Umbilical cord (tissue), 1 donor: ENCODE measurements at regions not wholly inside any gene's neighbourhood (a gene's known extent, or its start where the extent isn't known, plus 50 kb on each side); places are given as distances from the start of the nearest gene placed in this dataset.

ENCODE experiments used
- DNase-seq: peaks from one replicate; pipeline ENCODE4 v3.0.0-alpha.2; 2015; ENCODE audit warnings: low spot score

DNA sequence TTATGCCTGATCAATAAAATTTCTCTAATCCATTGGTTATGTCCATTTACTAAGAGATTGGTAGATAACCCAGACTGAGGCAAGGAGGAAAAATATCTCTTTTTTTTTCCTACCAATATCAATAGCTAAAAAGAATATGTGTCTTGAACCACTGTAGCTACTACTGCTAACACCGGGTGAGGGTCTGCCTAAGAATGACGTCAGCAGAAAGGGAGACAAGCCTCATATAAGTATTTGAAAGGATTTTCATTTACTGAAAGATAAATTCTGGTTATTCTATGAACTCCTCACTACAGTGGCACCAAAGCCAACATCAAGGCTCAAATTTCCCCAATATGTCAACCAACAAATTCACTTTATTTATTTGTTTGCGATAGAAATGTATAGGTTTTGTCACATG is 389.0 kb upstream of the ALCAM start:
- no peak for DNase-seq

- DNase-seq: no peak
Measured at GRCh38 chr3:104982130-104982529, 384.6 kb upstream of the ALCAM start.

DNA sequence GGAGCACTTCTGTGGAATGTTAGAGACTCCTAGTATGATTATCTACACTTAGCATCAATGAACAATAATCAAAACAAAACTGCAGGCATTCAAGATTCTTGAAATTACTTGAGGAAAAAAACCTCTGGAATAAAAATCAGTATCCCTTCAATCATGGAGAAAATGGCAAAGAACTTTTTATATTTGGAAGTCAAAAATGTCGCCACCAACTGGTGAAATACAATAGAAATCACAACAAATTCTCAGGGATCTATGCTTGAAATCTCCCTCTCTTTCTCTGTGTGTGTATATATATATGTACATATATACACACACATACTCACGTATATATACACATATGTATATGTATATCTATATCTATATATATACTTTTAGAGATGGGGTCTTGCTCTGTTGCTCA is 378.9 kb upstream of the ALCAM start:
- DNase-seq: no peak

DNA sequence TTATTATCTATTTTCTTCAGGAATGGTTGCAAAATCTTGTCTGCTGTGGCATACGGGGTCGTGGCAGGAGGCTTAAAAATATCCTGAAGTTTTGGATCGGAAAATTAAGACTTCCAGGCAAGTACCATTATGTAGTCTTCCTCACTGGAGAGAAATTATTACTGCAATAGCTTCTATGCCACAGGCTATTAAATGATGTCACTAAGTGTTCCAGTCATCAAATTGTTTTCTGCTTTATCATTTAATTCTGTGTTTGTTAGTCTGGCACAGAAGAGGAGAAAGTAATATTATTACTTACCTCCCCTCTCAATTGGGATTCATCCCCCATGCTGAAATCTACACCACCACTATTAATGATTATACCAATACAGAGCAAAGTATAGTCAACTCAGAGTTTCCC is 378.2 kb upstream of the ALCAM start:
- DNase-seq: no peak

GRCh38 chr3:104989878-104990277 is 376.8 kb upstream of the ALCAM start:
- peak; percentile 2 for DNase-seq

DNA sequence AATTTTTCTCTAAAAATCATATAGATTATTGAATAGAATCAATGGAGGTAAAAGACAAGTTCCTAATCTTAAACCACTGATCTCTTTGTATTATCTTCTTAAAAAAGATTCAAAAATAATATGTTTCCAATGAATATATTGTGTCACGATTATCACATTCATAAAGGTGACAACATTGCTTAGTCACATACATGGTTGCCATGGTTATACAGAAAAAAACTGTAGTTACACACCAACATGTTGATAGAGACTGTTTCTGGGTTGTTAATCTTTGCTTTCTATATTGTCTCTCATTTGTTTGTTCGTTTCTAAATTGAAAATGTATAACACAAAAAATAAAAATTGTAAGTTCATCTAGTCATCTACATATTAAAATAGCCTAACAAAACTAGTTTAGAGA is 376.0 kb upstream of the ALCAM start:
- DNase-seq: no peak

DNA sequence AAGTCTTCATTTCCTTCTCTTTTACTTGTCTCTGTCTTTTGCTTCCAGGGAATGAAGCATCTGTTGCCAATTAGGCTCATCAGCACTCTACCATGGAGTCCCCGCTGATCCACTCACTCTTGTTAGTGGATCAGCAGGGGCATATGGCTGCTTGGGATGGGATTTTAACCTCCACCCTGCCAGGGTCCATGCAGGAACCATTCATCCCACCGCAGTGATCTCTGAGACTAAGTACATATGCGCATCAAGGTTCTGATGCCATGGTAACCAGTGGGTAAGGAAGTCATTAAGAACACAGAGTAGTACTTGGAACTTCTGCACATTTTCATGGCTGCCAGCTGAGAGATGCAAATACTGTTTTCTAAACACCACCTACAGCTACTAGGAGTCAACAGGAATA is 374.0 kb upstream of the ALCAM start:
- DNase-seq: no peak

GRCh38 chr3:105006164-105006563 is 360.5 kb upstream of the ALCAM start:
- no peak for DNase-seq

- DNase-seq: no peak
Measured at GRCh38 chr3:105013657-105014056, 353.1 kb upstream of the ALCAM start.

DNA sequence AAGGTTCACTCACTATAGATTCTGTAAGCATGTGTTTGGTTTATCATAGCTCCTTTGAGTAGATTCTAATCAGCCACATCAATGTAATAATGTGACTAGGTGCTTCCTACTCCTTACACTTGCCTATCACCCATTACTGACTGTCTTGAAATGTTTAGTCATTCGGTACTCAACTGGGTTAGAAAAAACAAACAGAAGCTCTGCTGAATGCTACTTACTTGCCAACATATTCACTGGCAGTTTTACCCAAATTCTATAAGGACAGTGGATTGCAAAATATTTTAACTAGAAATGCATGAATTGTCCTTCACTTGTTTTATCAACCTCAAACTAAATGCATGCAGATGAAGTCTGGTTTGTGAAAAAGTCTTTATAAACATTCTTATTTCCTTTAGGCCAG is 352.1 kb upstream of the ALCAM start:
- no peak for DNase-seq

DNA sequence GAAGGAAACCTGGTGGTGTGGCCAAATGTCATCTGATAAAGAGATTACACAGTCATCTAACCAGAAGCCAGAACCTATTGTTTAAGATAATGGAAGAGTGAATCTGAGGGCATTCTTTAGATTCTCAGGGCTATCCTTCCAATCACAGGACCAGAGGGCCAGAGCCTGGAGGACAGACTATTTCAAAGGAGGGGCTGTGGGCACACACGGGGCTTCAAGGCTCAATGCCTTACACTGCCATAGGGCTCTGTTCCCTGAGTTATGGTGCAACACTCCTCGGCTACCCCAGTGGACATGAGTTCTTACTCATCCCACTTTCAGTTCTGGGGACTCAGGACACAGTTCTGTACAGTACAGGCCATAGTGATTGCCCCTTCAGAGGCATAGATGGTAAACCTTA is 343.9 kb upstream of the ALCAM start:
- DNase-seq: no peak

DNA sequence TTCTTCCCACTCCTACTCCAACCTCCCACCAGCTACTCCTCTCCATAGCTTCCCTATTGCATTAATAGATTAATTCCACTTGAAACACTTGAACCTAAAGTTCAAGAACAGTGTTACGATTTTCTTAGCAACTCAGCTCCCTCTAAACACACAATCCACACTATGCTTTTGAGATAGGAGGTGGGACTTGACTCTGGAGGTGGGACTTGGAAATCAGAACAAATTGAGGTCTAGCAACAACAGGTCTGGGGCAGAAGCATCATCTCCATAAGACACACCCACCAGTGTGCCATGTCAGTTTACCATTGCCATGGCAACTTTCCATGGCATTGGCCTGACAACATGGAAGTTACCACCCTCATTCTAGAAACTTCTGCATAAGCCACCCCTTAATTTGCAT is 336.5 kb upstream of the ALCAM start:
- no peak for DNase-seq

GRCh38 chr3:105032541-105032940 is 334.2 kb upstream of the ALCAM start:
- DNase-seq: no peak

- no peak for DNase-seq
Measured at GRCh38 chr3:105033081-105033480, 333.6 kb upstream of the ALCAM start.

- DNase-seq: no peak
Measured at GRCh38 chr3:105039004-105039403, 327.7 kb upstream of the ALCAM start.

- DNase-seq: peak; percentile 8
Measured at GRCh38 chr3:105040026-105040622, 326.6 kb upstream of the ALCAM start.

- no peak for DNase-seq
Measured at GRCh38 chr3:105042586-105042985, 324.1 kb upstream of the ALCAM start.

GRCh38 chr3:105051111-105051510 is 315.6 kb upstream of the ALCAM start:
- DNase-seq: no peak

DNA sequence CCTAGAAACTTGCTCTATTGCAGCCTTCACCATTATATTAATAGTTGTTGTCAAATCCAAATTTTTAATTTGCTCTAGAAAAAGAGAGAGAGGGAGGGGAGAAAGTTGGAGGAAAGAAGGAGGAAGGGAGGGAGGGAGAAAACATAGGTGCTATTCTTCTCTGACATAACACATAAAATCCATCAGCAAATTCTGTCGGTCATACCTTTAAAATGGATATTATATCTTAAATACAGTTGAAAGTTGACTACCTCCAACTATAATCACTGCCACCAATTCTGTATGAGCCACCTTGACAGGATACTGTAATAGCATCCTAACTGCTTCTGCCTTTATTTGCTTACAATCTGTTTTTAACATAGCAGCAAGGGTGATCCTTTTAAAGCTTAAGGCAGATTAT is 314.7 kb upstream of the ALCAM start:
- DNase-seq: no peak

DNA sequence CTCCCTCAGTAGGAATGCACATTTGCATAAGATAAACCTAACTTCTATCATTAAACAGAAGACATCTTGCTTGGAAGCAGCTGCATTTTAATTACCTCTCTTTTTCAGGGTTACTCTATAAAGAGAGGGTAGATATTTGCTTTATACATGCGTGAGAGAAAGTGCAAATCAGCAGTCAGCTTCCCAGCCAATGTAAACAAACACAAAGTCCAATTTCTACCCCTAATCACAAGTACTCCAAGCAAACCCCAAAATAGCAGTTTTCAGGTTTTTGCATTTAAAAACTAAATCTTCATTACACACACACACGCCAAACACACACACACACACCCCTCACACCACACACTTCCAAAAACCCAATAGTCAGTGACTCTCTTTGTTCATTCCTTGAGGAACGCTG is 303.9 kb upstream of the ALCAM start:
- no peak for DNase-seq

GRCh38 chr3:105065895-105066839 is 300.5 kb upstream of the ALCAM start:
- DNase-seq: no peak

DNA sequence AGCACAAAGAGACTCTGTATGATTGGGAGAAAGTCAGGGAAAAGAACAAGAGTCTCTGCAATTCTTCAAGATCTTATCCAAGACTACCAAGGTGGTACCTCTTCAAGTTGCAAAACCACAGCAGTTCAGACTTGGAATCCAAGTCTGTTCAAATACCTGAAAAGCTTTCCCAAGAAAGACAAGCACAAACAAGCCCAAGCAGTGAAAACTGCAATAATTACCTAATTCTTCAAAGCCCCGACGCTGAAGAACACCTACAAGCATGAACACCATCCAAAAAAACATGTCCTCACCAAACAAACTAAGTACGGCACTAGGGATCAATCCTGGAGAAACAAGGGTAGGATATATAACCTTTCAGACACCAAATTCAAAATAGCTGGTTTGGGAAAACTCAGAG is 299.3 kb upstream of the ALCAM start:
- no peak for DNase-seq

DNA sequence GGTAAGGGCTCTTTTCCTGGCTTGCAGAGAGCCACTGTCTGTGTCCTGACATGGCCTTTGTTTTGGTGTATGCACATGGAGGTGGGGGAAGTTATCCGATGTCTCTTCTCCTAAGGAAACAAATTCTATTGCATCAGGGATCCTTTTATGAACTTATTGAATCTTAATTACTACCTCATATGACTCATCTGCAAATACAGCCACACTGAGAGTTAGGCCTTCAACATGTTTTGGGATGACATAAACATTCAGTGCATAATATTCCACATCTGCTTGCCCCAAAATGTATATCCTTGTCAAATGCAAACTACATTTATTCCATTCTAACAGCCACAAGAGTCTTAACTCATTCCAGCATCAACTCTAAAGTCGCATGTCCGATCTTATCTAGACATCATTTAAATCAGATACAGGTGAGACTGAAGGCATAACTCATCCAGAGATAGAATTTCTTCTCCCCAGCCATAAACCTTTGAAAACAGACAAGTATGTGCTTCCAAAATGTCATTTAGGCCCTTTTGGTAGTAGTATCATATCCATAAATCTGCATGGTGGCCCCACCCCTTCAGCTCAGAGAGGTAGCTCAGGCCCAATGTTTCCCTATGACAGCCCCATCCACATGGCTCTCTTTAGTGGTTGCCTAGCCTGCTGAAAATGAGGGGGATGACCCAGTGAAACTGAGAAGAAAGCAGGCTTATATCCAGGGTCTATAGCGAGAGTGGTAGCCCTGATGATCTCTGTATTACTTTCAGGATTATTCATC is 289.5 kb upstream of the ALCAM start:
- no peak for DNase-seq
